NCI-H1436 (cell line): ENCODE measurements at regions not wholly inside any gene's neighbourhood (a gene's known extent, or its start where the extent isn't known, plus 50 kb on each side); places are given as distances from the start of the nearest gene placed in this dataset.
"Not testable (repeated sequence)": the region's sequence is repeated elsewhere in the genome, so short reads cannot be mapped to it uniquely, and the experiment has no call there.

Experiments
- DNase-seq: peaks from one replicate; lab custom pipeline; 2025; lab: John Stamatoyannopoulos, UW

DNA sequence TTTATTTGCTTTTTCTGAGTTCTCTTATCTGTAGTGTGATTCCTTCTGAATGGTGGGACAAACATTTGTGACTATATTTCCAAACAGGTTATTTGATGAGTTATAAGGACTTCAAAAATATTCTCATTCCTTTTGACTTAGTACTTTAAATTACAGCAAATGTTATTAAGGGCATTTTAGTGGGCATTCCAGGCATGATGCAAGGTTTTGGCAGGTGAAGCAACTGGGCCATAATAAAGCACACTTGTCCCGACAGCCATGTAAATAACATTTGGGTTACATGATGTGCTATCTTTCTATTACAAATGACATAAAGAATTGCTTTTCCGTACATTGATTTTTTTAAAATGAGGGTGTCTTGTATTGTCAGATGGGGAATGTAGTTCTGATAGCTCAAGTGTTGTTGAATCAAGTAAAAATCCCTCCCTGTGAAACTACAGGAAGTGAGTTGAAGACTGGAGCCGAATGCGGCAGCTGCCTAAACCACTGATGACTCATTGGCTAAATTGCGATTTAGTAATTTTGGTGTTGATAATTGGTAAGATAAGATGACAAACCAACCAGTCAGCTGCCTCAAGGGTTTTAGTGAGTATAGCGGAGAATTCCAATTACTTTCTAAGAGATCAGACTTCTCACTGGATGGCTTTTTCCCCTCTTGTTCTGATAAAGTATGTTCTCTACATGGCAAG lies 231.3 kb upstream of the NPY start:
- DNase-seq = peak; percentile 93

DNA sequence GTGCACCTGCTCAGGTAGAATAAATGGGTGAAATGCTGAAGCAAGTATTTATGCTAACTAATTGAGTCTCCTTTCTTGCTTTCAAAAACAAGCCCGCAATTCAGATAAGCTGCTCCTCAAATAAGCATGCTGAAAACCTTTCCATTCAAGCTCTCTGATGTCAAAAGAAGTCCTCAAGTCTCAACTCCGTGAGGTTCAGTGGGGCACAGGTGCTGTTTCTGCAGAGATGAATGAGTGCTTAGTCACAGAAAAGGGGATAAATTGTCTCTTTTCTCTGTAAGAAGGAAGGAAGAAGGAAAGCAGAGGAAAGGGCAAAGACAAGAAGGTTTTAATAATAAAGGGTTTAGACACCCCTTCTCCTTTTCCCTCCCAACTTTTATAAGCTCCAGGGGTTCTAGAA lies 229.8 kb upstream of the NPY start:
- DNase-seq = peak; percentile 64

DNA sequence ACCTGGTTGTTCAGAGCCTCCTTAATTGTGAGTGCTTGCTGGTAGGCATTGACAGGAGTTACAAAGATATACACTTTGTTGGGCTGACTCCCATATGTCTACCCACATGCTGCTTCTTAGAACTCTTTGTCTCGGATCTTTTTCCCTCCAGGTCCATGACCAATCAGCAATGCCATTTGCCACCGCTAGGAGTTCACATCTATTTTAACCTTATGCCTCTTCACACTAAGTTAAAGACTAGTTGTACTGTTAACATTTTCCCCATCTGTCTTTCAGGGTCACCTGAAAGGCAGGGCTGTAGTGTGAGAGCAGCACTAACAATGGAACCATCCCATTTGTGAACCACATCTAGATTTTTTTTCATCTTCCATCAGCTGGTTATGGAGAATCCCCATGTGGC lies 226.7 kb upstream of the NPY start:
- no peak for DNase-seq

DNA sequence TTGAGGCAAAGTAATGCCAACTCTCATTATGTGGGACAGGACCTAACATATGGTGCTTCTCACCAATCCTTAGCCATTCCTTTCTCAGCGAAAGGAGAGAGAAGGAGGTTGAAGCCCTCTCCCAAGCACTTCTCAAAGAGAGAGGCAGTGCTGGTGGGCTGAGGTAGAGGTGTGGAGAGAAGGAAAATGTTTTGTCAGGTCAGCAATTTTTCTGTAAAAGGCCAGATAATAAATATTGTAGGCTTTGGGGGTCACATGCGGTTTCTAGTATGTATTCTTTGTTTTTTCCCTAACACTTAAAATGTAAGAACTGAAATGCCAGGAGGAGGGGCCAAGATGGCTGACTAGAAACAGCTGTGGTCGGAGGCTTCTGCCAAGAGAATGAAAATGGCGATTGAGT lies 225.0 kb upstream of the NPY start:
- DNase-seq = no peak

DNA sequence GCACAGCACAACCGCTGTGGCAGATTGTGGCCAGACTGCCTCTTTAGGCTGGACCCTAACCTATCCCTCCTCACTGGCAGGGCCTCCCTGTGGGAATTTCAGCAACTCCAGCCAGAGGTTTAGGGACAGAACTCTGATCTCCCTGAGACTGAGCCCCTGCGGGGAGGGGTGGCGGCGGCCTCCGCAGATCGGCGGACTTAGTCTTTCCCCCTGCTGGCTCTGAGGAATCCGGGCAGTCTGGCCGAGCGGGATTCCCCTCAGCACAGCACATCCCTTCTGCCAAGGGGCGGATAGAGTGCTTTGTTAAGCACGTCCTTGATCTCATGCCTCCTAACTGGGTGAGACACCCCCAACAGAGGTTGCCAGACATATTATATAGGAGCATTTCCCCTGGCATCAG lies 224.2 kb upstream of the NPY start:
- DNase-seq = no peak

DNA sequence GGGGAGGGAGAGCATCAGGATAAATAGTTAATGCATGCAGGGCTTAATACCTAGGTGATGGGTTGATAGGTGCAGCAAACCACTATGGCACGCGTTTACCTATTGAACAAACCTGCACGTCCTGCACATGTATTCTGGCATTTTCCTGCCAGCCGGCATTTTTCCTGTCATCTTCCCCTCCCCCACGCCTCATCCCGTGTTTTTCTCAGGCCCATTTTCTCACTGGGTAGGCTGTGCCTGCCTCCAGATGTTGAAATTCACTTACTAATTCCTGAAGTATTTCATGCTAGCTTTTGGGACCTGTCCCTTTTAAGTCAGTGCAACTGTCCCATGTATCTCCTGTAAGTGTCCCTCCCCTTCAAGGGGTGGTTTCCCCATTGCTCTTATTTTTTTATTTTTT lies 220.3 kb upstream of the NPY start:
- DNase-seq = no peak

DNA sequence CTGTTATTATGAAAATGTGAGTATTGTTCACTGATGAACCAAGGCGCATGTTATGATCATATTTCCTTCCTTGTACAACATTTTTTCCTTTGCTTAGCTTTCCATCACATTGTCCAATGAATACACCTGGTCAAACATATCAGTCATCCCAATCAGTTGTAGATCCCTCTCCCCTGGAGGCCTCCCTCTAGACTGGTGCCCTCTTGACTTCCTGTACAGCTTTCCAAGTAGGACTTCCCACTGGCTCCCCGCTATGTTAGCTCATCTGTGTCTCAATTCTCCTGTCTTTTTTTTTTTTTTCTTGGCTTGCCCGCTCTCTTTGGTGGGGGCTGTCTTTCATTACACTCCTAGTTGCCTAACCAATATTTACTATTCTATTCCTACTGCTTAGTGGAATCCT lies 214.2 kb upstream of the NPY start:
- no peak for DNase-seq

DNA sequence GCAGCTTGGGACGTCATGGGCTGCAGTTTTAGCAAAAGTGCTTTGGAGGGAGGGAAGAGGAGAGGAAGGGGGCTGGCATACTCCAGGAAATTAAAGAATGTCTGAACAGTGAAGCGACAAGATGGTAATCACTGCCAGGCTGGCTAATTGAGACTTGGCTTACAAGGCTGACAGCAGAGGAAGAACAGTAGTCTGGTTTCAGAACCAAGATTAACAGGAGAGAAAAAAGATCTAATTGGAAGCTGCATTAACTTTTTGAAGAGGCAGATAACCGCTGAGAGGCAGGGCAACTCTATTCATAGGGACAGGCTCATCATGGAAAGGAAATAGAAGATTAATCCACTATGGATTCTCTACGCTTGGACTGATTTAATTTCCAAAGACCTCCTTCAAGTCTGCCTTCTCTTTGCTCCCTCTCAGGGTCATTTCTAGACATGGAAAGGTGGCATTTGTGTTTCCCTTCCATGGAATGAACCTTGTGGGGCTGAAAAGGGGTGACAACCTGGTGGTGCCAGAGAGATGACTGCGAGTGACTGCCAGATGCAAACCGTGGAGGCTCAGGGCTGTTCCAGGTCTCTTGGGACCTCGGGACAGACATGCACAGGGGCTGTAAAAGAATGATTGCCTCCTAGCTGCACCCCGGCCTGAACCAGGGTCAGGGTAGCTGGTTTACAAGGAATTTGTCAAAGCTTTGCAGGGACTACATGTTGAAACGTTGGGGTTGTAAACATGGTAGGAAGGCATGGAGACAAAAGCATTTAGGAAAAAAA lies 210.2 kb upstream of the NPY start:
- DNase-seq = no peak

DNA sequence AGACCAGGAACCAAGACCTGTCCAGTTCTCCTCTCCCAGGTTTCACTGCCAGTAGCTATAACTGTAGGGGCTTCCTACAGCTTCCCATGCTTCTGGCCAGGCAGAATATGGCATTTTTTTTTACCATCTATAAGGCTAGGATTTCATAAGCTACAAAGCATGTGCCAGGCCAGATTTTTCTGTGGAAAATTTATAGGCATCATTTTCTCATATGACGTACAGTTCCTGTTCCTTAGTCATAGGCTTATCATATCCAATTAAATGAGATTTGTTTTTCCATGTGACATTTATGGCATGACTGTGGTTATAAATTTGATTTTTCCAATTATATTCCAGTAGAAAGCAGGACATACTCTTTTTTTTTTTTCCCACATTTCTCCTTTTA lies 208.6 kb upstream of the NPY start:
- no peak for DNase-seq

DNA sequence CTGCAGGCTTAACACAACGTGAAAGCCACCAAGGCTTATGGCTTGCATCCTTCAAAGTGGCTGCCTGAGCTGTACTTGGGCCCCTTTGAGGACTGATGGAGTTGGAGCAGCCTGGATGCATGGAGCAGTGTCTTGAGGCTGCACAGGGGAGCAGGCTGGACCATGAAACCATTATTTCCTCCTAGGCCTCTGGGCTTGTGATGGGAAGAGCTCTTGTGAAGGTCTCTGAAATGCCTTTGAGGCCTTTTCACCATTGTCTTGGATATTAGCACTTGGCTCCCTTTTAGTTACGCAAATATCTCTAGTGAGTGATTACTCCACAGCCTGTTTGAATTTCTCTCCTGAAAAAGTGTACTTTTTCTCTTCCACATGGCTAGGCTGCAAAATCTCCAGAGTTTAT lies 201.2 kb upstream of the NPY start:
- no peak for DNase-seq

DNA sequence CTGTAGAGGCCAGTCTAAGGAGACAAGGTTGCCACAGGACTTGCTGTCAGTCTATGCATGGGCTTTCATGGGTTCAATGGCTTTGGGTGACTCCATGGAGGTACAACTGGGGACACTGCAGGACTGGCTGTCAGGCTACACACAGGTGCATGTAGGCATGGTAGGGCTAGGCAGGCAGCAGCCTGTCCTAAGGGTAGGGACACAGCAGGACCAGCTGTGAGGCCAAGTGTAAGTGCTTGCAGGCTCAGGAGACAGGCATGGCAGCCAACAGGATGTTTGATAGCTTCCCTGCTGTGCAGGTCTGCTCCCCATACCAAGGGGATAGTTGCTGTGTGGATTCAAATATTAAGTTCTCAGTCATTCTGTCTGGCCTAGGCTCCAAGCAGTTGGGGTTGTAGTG lies 181.0 kb upstream of the NPY start:
- DNase-seq = no peak

DNA sequence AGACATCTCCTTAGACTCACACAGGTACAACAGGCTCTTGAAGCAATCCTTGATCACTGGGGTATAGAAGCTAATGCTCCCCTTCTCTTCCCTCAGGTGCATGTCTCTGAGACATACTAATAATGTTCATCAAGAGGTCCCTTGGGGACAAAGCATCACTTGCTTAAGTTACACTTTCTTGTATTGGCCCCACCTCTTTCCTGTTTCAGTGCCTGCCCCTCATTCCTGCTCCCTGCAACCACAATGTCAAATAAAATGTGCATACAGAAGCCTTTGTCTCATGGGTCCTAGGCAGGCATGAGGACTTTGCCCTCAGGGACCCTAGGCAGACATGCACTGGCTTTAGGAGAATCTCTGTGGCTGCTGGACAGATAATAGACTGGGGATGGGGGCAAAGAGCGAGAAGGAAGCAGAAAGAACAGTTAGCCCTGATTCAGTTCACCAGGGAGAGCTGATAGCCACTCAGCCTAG lies 175.0 kb upstream of the NPY start:
- no peak for DNase-seq

DNA sequence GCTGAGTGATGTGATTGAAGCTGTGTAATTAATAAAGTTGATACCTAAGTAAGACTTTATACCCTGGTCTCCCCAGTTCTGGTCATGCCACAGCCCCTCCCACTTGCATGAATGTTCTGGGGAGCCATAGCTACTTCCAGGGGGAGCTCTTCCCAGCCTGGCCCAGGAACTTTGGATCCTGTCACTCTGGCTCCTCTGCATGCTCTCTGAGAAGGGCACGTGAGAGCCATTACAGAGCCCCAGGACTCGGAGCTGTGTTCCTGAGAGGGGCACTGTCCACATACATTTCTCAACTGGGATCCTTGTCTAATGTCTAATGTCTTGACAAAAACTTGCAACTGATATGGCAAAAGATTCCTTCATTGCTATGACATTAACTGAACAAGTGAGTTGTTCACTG lies 173.9 kb upstream of the NPY start:
- DNase-seq = no peak

DNA sequence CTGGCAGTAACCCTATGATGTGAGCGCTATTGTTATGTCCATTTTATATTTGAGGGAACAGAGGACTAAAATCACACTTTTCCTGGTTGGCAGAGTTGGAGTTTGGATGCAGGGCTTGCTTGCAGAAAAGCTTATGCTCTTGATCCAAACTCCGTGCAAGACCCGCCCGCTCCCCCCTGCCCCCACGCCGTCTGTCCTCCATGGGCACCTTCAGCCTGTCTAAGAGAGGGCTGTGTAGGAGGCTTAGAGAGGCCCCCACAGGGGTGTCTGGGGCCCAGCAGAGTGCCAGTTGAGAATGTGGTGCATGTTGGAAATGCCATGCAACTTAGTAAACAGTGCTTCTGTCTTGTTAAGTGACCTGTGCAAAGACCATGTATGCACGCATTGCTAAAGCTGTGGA lies 170.5 kb upstream of the NPY start:
- DNase-seq = no peak

DNA sequence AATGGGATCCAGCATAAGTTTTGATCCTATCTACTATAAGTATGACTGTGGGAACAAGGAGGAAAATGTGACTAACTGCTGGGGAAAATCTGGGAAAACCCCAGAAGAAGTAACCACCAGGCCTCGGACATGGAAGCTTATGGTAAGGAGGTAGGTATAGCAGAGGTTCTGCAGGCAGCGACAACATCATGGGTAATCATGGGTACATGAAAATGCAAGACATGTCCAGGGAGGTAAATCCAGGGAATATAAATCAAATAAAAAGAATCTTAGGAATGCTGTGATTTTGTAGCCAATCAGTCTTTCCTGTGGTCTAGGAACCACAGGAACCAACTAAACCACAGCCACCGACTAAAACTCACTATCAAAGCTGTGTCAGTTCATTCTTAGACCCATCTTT lies 168.3 kb upstream of the NPY start:
- no peak for DNase-seq

DNA sequence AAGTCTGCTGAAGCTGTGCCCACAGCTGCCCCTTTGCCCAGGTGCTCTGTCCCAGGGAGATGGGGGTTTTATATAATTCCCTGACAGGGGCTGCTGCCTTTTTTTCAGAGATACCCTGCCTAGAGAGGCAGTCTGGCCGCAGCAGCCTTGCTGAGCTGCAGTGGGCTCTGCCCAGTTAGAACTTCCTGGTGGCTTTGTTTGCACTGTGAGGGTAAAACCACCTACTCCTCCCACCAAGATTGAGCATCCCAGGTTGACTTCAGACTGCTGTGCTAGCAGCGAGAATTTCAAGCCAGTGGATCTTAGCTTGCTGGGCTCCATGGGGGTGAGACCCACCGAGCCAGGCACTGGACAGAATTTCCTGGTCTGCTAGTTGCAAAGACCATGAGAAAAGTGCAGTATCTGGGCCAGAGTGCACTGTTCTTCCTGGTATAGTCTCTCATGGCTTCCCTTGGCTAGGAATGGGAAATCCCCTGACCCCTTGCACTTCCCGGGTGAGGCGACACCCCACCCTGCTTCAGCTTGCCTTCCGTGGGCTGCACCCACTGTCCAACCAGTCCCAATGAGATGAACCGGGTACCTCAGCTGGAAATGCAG lies 166.0 kb upstream of the NPY start:
- not testable (repeated sequence) for DNase-seq

DNA sequence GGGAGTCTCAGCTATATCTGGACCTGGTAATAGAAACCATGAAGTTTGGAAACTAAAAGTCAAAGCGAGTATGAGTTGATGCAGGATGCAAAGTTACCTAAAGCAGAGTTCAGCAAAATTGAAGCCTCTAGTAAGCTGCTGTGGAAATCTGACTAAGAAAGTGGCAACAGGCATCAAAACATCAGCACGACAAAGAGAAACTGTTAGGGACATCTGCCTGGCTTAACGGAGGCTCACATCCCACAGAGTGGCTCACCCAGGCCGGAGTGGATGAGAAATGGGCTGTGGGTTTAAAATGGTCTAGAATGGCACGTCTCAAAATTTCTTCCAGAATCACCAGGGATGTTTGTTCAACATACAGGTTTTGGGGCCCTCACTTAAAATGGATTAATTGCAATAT lies 164.1 kb upstream of the NPY start:
- DNase-seq = no peak

DNA sequence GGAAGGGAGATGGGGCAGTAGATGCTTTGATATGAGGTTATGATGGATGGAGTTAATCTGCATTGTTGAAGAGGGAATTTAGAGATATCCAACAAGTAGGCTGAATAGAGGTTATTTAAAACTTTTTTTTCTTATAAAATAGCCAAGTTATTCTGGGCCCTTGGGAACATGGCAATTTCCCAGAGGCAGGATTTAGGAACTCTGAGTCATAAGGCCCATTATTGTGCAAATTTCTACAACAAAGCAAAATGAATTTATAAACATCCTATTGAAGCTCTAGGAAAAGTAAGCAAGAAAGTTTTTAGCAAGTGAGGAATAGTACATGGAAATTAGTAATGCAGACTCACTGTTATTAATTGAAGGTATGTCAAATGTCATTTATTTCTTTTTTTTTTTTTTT lies 160.9 kb upstream of the NPY start:
- no peak for DNase-seq

DNA sequence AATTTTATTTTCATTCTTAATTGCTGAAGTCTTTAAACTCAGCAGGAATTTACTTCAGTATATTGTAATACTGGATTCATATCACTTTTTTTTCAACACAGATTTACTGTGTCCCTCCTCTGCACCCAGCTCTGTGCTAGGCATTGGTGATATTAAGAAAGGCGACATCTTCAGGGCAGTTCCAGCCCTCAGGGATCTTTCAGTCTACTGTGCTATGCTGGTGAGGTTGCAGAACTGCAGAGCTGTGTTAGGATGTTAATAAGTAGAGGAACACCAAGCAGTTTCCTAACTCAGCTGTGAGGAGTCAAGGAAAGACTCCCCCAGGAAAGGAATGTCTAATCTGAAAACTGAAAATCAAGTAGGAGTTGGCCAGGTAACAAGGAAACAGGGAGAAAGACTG lies 158.2 kb upstream of the NPY start:
- no peak for DNase-seq

DNA sequence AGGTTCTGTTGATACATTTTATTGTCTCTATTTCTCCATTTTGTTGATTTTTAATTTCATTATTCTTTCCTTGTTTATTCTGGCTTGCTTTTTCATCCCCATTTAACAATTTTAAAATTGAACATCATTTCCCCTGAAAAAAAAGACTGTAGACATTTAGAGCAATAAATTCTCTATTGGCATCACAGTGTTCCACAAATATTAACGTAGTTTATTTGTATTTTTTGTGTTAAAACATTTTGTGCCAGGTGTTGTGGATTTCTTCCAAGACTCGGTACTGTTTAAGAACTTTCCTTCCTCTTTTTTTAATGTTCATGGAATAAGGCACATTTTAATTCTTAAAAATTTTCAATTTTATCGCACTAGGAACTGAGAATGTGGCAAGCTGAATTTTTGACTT lies 156.1 kb upstream of the NPY start:
- DNase-seq = no peak

DNA sequence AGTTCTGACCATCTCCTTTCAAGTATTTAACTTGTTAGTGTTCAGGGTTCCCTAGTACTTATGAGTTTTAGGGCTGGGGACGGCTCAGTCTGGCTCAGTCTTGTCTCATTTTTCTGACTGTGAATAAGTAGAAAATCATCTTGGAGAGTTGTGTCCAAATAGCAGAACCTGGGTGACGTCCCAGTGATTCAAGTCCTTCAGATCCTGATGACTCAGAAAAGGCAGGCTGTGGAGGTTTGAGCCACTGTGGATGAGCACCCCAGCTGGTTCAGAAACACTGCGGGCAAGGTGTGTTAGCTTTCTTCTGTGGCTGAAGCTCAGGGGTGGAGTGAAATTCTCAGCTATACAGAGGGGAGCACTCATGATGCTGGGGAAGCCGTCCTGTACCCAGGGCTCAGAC lies 154.4 kb upstream of the NPY start:
- DNase-seq = no peak

DNA sequence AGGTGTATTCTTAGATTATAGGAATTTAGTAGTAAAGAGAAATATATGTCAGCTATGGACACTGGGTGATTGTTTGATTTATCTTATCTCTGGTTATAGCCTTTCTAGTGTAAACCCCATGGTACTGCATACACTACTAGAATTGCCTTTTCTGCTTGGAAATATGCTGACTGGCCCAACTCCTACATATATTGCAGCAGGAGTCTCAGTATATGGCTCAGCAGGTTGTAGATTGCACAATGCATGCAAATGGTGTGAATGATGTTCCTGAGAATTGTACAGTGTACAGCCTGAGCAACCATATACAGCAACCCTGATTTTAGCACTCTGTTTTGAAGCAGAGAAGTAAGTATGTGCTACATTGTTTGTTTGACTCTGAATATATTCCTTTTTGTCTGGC lies 153.4 kb upstream of the NPY start:
- no peak for DNase-seq

DNA sequence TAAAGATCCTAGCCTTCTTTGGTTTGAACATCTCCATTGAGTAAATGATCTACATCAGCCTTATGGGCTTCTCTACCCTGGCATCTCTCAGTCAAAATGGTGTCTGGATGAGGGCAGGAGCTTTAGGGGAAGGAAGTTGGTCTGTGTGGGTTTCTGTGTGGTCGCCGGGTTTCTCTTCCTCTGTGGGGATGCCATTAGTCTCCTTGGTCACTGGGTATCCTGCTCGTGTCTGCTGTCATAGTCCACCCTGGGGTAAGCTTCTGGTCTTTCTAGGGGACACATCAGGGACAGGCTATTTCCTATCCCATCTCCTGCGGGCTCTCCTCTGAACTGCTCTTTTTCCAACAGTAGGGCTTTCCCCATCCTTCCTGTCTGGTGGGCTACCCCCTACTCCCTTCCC lies 150.3 kb upstream of the NPY start:
- no peak for DNase-seq

DNA sequence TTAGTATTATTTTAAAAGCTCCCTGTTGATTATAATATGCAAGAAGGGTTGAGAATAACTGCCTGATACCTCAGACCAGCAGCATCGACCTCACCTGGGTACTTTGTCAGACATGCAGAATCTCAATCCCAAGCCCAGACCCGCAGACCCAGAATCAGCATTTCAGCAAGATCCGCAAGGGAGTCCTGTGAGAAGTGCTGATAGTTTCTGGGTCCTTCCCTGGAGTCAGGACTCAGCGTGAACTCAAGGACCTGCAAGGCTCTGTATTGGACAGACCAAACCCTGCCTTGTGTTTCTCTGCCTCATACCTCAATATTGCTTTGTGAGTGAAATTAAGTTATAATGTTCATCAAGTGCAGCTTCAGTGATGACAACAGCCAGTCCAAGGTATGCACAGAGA lies 149.5 kb upstream of the NPY start:
- DNase-seq = no peak
